Thymus (tissue), 11 donors: ENCODE measurements at regions not wholly inside any gene's neighbourhood (a gene's known extent, or its start where the extent isn't known, plus 50 kb on each side); places are given as distances from the start of the nearest gene placed in this dataset.

Source experiments
- DNase-seq, 9 donors: peaks; one replicate each; pipeline ENCODE4 v3.0.0-alpha.2; 2013; ENCODE audit warnings: low spot score in 9 of 9, low read depth in 6 of 9, missing footprints in 1 of 9
- H3K27ac ChIP-seq, 2 donors: one replicate each; pipeline ENCODE4 v1.5.1; 2013; ENCODE audit warnings: control low read depth in 1 of 2, low read depth in 1 of 2, low read length in 1 of 2, mild to moderate bottlenecking in 1 of 2, moderate library complexity in 1 of 2
- H3K27me3 ChIP-seq, 2 donors: one replicate each; pipeline ENCODE4 v1.5.1; 2013; ENCODE audit warnings: low read length in 1 of 2; ENCODE audit not compliant: control insufficient read depth in 2 of 2, insufficient read depth in 1 of 2
- H3K36me3 ChIP-seq, 2 donors: one replicate each; pipeline ENCODE4 v1.5.1; 2013; ENCODE audit warnings: low read length in 1 of 2, mild to moderate bottlenecking in 1 of 2, moderate library complexity in 1 of 2; ENCODE audit not compliant: control insufficient read depth in 2 of 2, insufficient read depth in 2 of 2
- H3K4me1 ChIP-seq, 2 donors: one replicate each; pipeline ENCODE4 v1.5.1; 2013; ENCODE audit warnings: low read length in 2 of 2; ENCODE audit not compliant: control insufficient read depth in 2 of 2, insufficient read depth in 2 of 2
- H3K4me3 ChIP-seq, 2 donors: one replicate each; pipeline ENCODE4 v1.5.1; 2013; ENCODE audit warnings: low read length in 2 of 2, control low read depth in 1 of 2, mild to moderate bottlenecking in 1 of 2
- H3K9me3 ChIP-seq, 2 donors: one replicate each; pipeline ENCODE4 v1.5.1; 2013; ENCODE audit warnings: low read length in 1 of 2, mild to moderate bottlenecking in 1 of 2; ENCODE audit not compliant: control insufficient read depth in 2 of 2, insufficient read depth in 1 of 2
- WGBS: extraction: QIAGEN DNeasy Blood & Tissue Kit; methylation state at CpG from one replicate; pipeline ENCODE4 v1.1.7; 2013; 5-methylcytosine and 5-hydroxymethylcytosine counted together
- donor health status: healthy.

- Histone ChIP-seq H3K9me3 (no peaks in the 10 kb centered on the region), H3K4me3 (no peak overlapping the region), H3K27me3 (no peaks in the 10 kb centered on the region), H3K36me3 (no peaks in the 10 kb centered on the region), H3K27ac (no peak overlapping the region), H3K4me1 (no peaks in the 10 kb centered on the region)
- WGBS: 95% methylated on average over 2 of the region's 2 CpGs
- no peak for DNase-seq
These were observed 113.9 kb downstream of the COPS8 start for GRCh38 chr2:237199577-237199976.

- Histone ChIP-seq H3K27ac (no peak overlapping the region), H3K36me3 (no peaks in the 10 kb centered on the region), H3K4me1 (no peaks in the 10 kb centered on the region), H3K4me3 (no peak overlapping the region), H3K27me3 (no peaks in the 10 kb centered on the region), H3K9me3 (no peaks in the 10 kb centered on the region)
- DNase-seq: no peak
- 94% methylated on average over 7 of the region's 7 CpGs for whole genome bisulfite sequencing
These were observed 114.8 kb downstream of the COPS8 start for GRCh38 chr2:237200462-237200861.

GRCh38 chr2:237201461-237202287 lies 116.0 kb downstream of the COPS8 start:
- no peak overlapping the region for H3K27ac ChIP-seq

GRCh38 chr2:237202288-237203030 lies 116.8 kb downstream of the COPS8 start:
- H3K4me3 ChIP-seq: no peak overlapping the region
- H3K27me3 ChIP-seq: no peaks in the 10 kb centered on the region
- DNase-seq: no peak
- no peaks in the 10 kb centered on the region for H3K36me3 ChIP-seq
- peaks cover 0 to 4% of the 10 kb centered on the region in 2 donors for H3K4me1 ChIP-seq
- no peak overlapping the region for H3K27ac ChIP-seq
- 96% methylated on average over 13 of the region's 13 CpGs for WGBS
- no peaks in the 10 kb centered on the region for H3K9me3 ChIP-seq

More at GRCh38 chr2:237201461-237202287, 116.0 kb downstream of the COPS8 start:
- no peaks in the 10 kb centered on the region for H3K27me3 ChIP-seq
- DNase-seq: no peak
- no peaks in the 10 kb centered on the region for H3K36me3 ChIP-seq
- H3K4me3 ChIP-seq: no peak overlapping the region
- H3K9me3 ChIP-seq: no peaks in the 10 kb centered on the region
- H3K4me1 ChIP-seq: no peaks in the 10 kb centered on the region
- WGBS: 87% methylated on average over 14 of the region's 14 CpGs

- no peak overlapping the region for H3K4me3 ChIP-seq
- H3K27me3 ChIP-seq: no peaks in the 10 kb centered on the region
- no peaks in the 10 kb centered on the region for H3K9me3 ChIP-seq
- H3K27ac ChIP-seq: no peak overlapping the region
- WGBS: 94% methylated on average over 8 of the region's 8 CpGs
- H3K36me3 ChIP-seq: no peaks in the 10 kb centered on the region
- DNase-seq: no peak
- H3K4me1 ChIP-seq: peaks cover 0 to 4% of the 10 kb centered on the region in 2 donors
These were observed 119.4 kb downstream of the COPS8 start for GRCh38 chr2:237205043-237205541.

- H3K9me3 ChIP-seq: no peaks in the 10 kb centered on the region
- no peaks in the 10 kb centered on the region for H3K36me3 ChIP-seq
- peaks cover 0 to 4% of the 10 kb centered on the region in 2 donors for H3K4me1 ChIP-seq
- no peak overlapping the region for H3K27ac ChIP-seq
- H3K4me3 ChIP-seq: no peak overlapping the region
- DNase-seq: no peak
- H3K27me3 ChIP-seq: no peaks in the 10 kb centered on the region
- WGBS: 82% methylated on average over 8 of the region's 8 CpGs
These were observed 119.9 kb downstream of the COPS8 start for GRCh38 chr2:237205561-237205971.

GRCh38 chr2:237207646-237208045 lies 122.0 kb downstream of the COPS8 start:
- H3K27me3 ChIP-seq: no peaks in the 10 kb centered on the region
- WGBS: 63% methylated on average over 7 of the region's 7 CpGs
- no peaks in the 10 kb centered on the region for H3K9me3 ChIP-seq
- peaks cover 0 to 4% of the 10 kb centered on the region in 2 donors for H3K4me1 ChIP-seq
- H3K36me3 ChIP-seq: no peaks in the 10 kb centered on the region
- H3K27ac ChIP-seq: no peak overlapping the region
- DNase-seq: no peak
- no peak overlapping the region for H3K4me3 ChIP-seq

GRCh38 chr2:237208373-237209260 lies 122.9 kb downstream of the COPS8 start:
- no peaks in the 10 kb centered on the region for H3K36me3 ChIP-seq
- 73% methylated on average over 16 of the region's 16 CpGs for WGBS
- peak overlapping the region in 1 of 2 donors; percentile 30 for H3K27ac ChIP-seq
- H3K9me3 ChIP-seq: no peaks in the 10 kb centered on the region
- H3K4me1 ChIP-seq: peaks cover 0 to 4% of the 10 kb centered on the region in 2 donors
- DNase-seq: no peak
- no peaks in the 10 kb centered on the region for H3K27me3 ChIP-seq
- H3K4me3 ChIP-seq: no peak overlapping the region
